ENCODE measurements at regions not wholly inside any gene's neighbourhood (a gene's known extent, or its start where the extent isn't known, plus 50 kb on each side); places are given as distances from the start of the nearest gene placed in this dataset.

- POLR2A ChIA-PET (ENCODE audit: low non-redundant PET) = no interaction called here
- CTCF ChIA-PET = no interaction called here
- no peak for DNase-seq (ENCODE audit: low spot score)
- no peak overlapping the region for H3K27ac ChIP-seq
- no peak for TF ChIP-seq CTCF (conservative IDR thresholded peaks at IDR 0.05; ENCODE audit: low read depth)
Measured at GRCh38 chr9:126125177-126125576, 201.5 kb upstream of the MVB12B start.

GRCh38 chr9:126125577-126125976 is 201.1 kb upstream of the MVB12B start:
- POLR2A ChIA-PET (ENCODE audit: low non-redundant PET) = no interaction called here
- no peak overlapping the region for H3K27ac ChIP-seq
- peak; percentile 50 for DNase-seq (ENCODE audit: low spot score)
- TF ChIP-seq CTCF (conservative IDR thresholded peaks at IDR 0.05; ENCODE audit: low read depth) = no peak
- CTCF ChIA-PET = interaction anchor here (0.6 kb wide), 1 partner anchor 652 kb away, joined by 3 read pairs; no protein-coding TSS in a partner anchor

- H3K27ac ChIP-seq = no peak overlapping the region
- ChIA-PET POLR2A (ENCODE audit: low non-redundant PET) (no interaction called here), CTCF (interaction anchor here (0.6 kb wide), 1 partner anchor 652 kb away, joined by 3 read pairs; no protein-coding TSS in a partner anchor)
- TF ChIP-seq CTCF (conservative IDR thresholded peaks at IDR 0.05; ENCODE audit: low read depth) = no peak
- no peak for DNase-seq (ENCODE audit: low spot score)
Measured at GRCh38 chr9:126125992-126126409, 200.6 kb upstream of the MVB12B start.

- no peak for DNase-seq (ENCODE audit: low spot score)
- ChIA-PET POLR2A (ENCODE audit: low non-redundant PET) (no interaction called here), CTCF (no interaction called here)
- no peak for TF ChIP-seq CTCF (conservative IDR thresholded peaks at IDR 0.05; ENCODE audit: low read depth)
- H3K27ac ChIP-seq = no peak overlapping the region
Measured at GRCh38 chr9:126126807-126127206, 199.8 kb upstream of the MVB12B start.

- no peak overlapping the region for H3K27ac ChIP-seq
- POLR2A ChIA-PET (ENCODE audit: low non-redundant PET) = no interaction called here
- CTCF ChIA-PET = interaction anchor here (0.7 kb wide), 1 partner anchor 39 kb away, joined by 3 read pairs; no protein-coding TSS in a partner anchor
- DNase-seq (ENCODE audit: low spot score) = no peak
- no peak for TF ChIP-seq CTCF (conservative IDR thresholded peaks at IDR 0.05; ENCODE audit: low read depth)
Measured at GRCh38 chr9:126127591-126127990, 199.0 kb upstream of the MVB12B start.

- no peak for TF ChIP-seq CTCF (conservative IDR thresholded peaks at IDR 0.05; ENCODE audit: low read depth)
- no peak for DNase-seq (ENCODE audit: low spot score)
- no peak overlapping the region for H3K27ac ChIP-seq
- POLR2A ChIA-PET (ENCODE audit: low non-redundant PET) = no interaction called here
- CTCF ChIA-PET = interaction anchor here (0.6 to 0.7 kb wide), 3 partner anchors 13 to 535 kb away, joined by 3 to 5 read pairs (median 3); no protein-coding TSS in a partner anchor
Measured at GRCh38 chr9:126128494-126129142, 198.0 kb upstream of the MVB12B start.

Data from RWPE1 (cell line).